ENCODE measurements at regions not wholly inside any gene's neighbourhood (a gene's known extent, or its start where the extent isn't known, plus 50 kb on each side); places are given as distances from the start of the nearest gene placed in this dataset.

DNA sequence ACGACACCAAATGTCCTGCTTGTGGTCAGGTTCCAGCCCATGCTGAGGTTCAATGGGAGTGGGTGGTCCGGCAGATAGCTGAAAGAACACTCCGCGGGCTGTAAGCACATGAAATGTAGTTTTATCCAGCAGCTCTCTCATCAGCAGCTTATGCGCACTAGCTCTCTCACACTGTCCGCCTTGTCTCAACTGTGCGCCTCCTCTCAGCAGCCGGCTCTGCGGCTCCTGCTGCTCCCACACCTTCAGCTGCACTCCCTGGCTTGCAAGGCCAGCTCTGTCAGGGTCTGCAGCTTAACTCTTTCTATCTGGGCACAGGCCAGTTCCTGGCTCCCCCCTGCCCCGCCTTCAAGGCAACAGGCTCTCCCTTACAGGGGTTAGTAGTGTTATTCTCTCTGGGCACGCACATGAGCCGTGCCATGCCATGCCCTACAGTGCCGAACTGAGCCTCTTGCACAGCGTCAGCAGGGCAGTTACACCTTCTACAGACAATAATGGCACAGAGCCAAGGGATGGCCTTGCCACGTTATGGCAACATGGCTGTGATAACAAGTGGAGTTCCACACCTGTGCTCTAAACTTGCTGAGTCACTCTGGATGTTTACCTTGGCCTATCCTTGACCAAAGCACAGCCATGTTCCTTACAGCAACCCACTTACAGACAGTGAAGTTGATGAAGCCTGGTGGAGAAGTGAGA lies 84.0 kb upstream of the LRFN2 start:
- no peak for TF ChIP-seq EZH2 (optimal IDR thresholded peaks at IDR 0.05; ENCODE audit: low read depth, low read length)
- TF ChIP-seq, protein P1, sequence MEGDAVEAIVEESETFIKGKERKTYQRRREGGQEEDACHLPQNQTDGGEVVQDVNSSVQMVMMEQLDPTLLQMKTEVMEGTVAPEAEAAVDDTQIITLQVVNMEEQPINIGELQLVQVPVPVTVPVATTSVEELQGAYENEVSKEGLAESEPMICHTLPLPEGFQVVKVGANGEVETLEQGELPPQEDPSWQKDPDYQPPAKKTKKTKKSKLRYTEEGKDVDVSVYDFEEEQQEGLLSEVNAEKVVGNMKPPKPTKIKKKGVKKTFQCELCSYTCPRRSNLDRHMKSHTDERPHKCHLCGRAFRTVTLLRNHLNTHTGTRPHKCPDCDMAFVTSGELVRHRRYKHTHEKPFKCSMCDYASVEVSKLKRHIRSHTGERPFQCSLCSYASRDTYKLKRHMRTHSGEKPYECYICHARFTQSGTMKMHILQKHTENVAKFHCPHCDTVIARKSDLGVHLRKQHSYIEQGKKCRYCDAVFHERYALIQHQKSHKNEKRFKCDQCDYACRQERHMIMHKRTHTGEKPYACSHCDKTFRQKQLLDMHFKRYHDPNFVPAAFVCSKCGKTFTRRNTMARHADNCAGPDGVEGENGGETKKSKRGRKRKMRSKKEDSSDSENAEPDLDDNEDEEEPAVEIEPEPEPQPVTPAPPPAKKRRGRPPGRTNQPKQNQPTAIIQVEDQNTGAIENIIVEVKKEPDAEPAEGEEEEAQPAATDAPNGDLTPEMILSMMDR (IDR thresholded peaks at IDR 0.05; ENCODE audit: low read length) = no peak

Data from MM.1S (cell line).